ENCODE measurements at regions not wholly inside any gene's neighbourhood (a gene's known extent, or its start where the extent isn't known, plus 50 kb on each side); places are given as distances from the start of the nearest gene placed in this dataset.

DNA sequence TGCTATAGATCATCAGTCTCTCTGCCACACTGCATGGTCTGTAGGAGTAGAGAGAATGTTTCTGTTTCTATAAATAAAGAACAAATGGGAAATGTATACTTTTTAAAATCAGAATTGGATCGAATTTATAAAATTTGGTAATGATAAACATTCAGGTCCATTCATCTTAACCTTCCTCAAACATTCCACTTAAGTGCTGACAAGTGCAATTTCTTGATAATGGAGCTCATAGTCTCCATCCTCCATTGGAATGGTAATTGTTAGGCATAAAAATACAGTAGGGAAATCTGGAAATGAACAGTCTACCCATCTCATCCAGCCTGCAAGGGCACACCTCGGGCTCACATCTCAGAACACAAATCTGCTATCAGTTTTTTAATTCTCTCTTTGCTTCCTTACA is 122.6 kb upstream of the PACRGL start:
- TF ChIP-seq POLR2A (IDR thresholded peaks at IDR 0.05), result no peak
- TF ChIP-seq, protein P1, sequence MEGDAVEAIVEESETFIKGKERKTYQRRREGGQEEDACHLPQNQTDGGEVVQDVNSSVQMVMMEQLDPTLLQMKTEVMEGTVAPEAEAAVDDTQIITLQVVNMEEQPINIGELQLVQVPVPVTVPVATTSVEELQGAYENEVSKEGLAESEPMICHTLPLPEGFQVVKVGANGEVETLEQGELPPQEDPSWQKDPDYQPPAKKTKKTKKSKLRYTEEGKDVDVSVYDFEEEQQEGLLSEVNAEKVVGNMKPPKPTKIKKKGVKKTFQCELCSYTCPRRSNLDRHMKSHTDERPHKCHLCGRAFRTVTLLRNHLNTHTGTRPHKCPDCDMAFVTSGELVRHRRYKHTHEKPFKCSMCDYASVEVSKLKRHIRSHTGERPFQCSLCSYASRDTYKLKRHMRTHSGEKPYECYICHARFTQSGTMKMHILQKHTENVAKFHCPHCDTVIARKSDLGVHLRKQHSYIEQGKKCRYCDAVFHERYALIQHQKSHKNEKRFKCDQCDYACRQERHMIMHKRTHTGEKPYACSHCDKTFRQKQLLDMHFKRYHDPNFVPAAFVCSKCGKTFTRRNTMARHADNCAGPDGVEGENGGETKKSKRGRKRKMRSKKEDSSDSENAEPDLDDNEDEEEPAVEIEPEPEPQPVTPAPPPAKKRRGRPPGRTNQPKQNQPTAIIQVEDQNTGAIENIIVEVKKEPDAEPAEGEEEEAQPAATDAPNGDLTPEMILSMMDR (IDR thresholded peaks at IDR 0.05), result no peak
